Stimulated activated CD8-positive, alpha-beta memory T cell treated with anti-CD3 and anti-CD28 coated beads, Interleukin-15, amount 100 ng/mL, for 24 hours (primary cell): ENCODE measurements at regions not wholly inside any gene's neighbourhood (a gene's known extent, or its start where the extent isn't known, plus 50 kb on each side); places are given as distances from the start of the nearest gene placed in this dataset.
"Not testable (repeated sequence)": the region's sequence is repeated elsewhere in the genome, so short reads cannot be mapped to it uniquely, and the experiment has no call there.

Source experiments
- DNase-seq: peaks from one replicate; pipeline ENCODE4 v3.0.0-alpha.2; 2020; ENCODE audit warnings: low read depth

GRCh38 chr9:62874745-62875599 is 1685.1 kb downstream of the SPATA31A7 start:
- DNase-seq: not testable (repeated sequence)

- not testable (repeated sequence) for DNase-seq
Measured at GRCh38 chr9:62877552-62877951, 1687.7 kb downstream of the SPATA31A7 start.

- not testable (repeated sequence) for DNase-seq
Measured at GRCh38 chr9:62877987-62878386, 1688.2 kb downstream of the SPATA31A7 start.

GRCh38 chr9:62880453-62880852 is 1690.6 kb downstream of the SPATA31A7 start:
- not testable (repeated sequence) for DNase-seq

GRCh38 chr9:62880971-62881370 is 1691.1 kb downstream of the SPATA31A7 start:
- not testable (repeated sequence) for DNase-seq

GRCh38 chr9:62881811-62882210 is 1692.0 kb downstream of the SPATA31A7 start:
- DNase-seq: not testable (repeated sequence)

GRCh38 chr9:62882717-62883116 is 1692.9 kb downstream of the SPATA31A7 start:
- DNase-seq: not testable (repeated sequence)

- not testable (repeated sequence) for DNase-seq
Measured at GRCh38 chr9:62896692-62897091, 1706.9 kb downstream of the SPATA31A7 start.

- not testable (repeated sequence) for DNase-seq
Measured at GRCh38 chr9:62897411-62898225, 1707.8 kb downstream of the SPATA31A7 start.

GRCh38 chr9:62899666-62900065 is 1709.8 kb downstream of the SPATA31A7 start:
- not testable (repeated sequence) for DNase-seq

- not testable (repeated sequence) for DNase-seq
Measured at GRCh38 chr9:62904061-62904460, 1714.2 kb downstream of the SPATA31A7 start.

GRCh38 chr9:62905722-62906121 is 1715.9 kb downstream of the SPATA31A7 start:
- not testable (repeated sequence) for DNase-seq

- DNase-seq: not testable (repeated sequence)
Measured at GRCh38 chr9:62907866-62908265, 1718.0 kb downstream of the SPATA31A7 start.

- not testable (repeated sequence) for DNase-seq
Measured at GRCh38 chr9:62908271-62908670, 1718.4 kb downstream of the SPATA31A7 start.

GRCh38 chr9:62909447-62909846 is 1719.6 kb downstream of the SPATA31A7 start:
- not testable (repeated sequence) for DNase-seq

- not testable (repeated sequence) for DNase-seq
Measured at GRCh38 chr9:62912278-62912677, 1722.4 kb downstream of the SPATA31A7 start.

GRCh38 chr9:62915168-62915567 is 1725.3 kb downstream of the SPATA31A7 start:
- DNase-seq: not testable (repeated sequence)

- DNase-seq: not testable (repeated sequence)
Measured at GRCh38 chr9:62915661-62916060, 1725.8 kb downstream of the SPATA31A7 start.

- not testable (repeated sequence) for DNase-seq
Measured at GRCh38 chr9:62918648-62919385, 1729.0 kb downstream of the SPATA31A7 start.

GRCh38 chr9:62931484-62931883 is 1741.6 kb downstream of the SPATA31A7 start:
- DNase-seq: not testable (repeated sequence)

- DNase-seq: not testable (repeated sequence)
Measured at GRCh38 chr9:62952840-62953239, 1763.0 kb downstream of the SPATA31A7 start.
